Endodermal cell (in vitro differentiated cells): ENCODE measurements at regions not wholly inside any gene's neighbourhood (a gene's known extent, or its start where the extent isn't known, plus 50 kb on each side); places are given as distances from the start of the nearest gene placed in this dataset.

Source experiments
- DNase-seq: peaks from one replicate; pipeline ENCODE4 v3.0.0-alpha.2; 2017
- H3K27ac ChIP-seq: 2 replicates; pipeline ENCODE4 v1.5.1; 2013; ENCODE audit warnings: mild to moderate bottlenecking, low read depth, low read length, moderate library complexity
- H3K27me3 ChIP-seq: 2 replicates; pipeline ENCODE4 v1.6.1; 2013; ENCODE audit warnings: mild to moderate bottlenecking, low read length, moderate library complexity; ENCODE audit not compliant: insufficient read depth, control insufficient read depth, poor library complexity, severe bottlenecking
- H3K36me3 ChIP-seq: 2 replicates; pipeline ENCODE4 v1.7.0; 2013; ENCODE audit warnings: mild to moderate bottlenecking, low read length, moderate library complexity; ENCODE audit not compliant: control insufficient read depth, insufficient read depth
- H3K4me1 ChIP-seq: one replicate; pipeline ENCODE4 v1.7.0; 2013; ENCODE audit warnings: low read length; ENCODE audit not compliant: control insufficient read depth, insufficient read depth
- H3K4me3 ChIP-seq: 2 replicates; pipeline ENCODE4 v1.5.1; 2013; ENCODE audit warnings: mild to moderate bottlenecking, low read length, moderate library complexity
- H3K9ac ChIP-seq: 2 replicates; pipeline ENCODE4 v1.6.1; 2013; ENCODE audit warnings: mild to moderate bottlenecking, low read length, moderate library complexity; ENCODE audit not compliant: poor library complexity, severe bottlenecking; ENCODE audit errors: extremely low read depth
- H3K9me3 ChIP-seq: 2 replicates; pipeline ENCODE4 v1.6.1; 2013; ENCODE audit warnings: mild to moderate bottlenecking, low read length, moderate library complexity; ENCODE audit not compliant: control insufficient read depth
- H3K27ac Mint-ChIP-seq: 2 replicates; pipeline ENCODE4 v1.8.0; 2020; ENCODE audit warnings: mixed read lengths
- H3K27me3 Mint-ChIP-seq: 2 replicates; pipeline ENCODE4 v1.8.0; 2021; ENCODE audit warnings: mild to moderate bottlenecking, mixed read lengths; ENCODE audit not compliant: insufficient read depth
- H3K36me3 Mint-ChIP-seq: 2 replicates; pipeline ENCODE4 v1.8.0; 2020; ENCODE audit warnings: low read depth, mixed read lengths
- H3K4me1 Mint-ChIP-seq: 2 replicates; pipeline ENCODE4 v1.8.0; 2020; ENCODE audit warnings: mixed read lengths
- H3K4me3 Mint-ChIP-seq: 2 replicates; pipeline ENCODE4 v1.8.0; 2020; ENCODE audit warnings: mild to moderate bottlenecking, moderate library complexity, mixed read lengths
- H3K9me3 Mint-ChIP-seq: 2 replicates; pipeline ENCODE4 v1.8.0; 2020; ENCODE audit warnings: mild to moderate bottlenecking, mixed read lengths
- WGBS, 2 experiments: methylation state at CpG; one replicate each; pipeline versions ENCODE4 v1.1.5 to v1.1.7; 2013; ENCODE audit warnings: missing lambda C conversion rate in 2 of 2, mixed read lengths in 1 of 2; ENCODE audit not compliant: insufficient coverage in 1 of 2, insufficient read length in 1 of 2; 5-methylcytosine and 5-hydroxymethylcytosine counted together
- TF ChIP-seq, protein P1 (sequence below): fragments of 200-600 bp; sonication (generic); conservative IDR thresholded peaks from 2 replicates; pipeline ENCODE4 v1.5.0; 2021; ENCODE audit warnings: antibody characterized with exemption, mild to moderate bottlenecking

DNA sequence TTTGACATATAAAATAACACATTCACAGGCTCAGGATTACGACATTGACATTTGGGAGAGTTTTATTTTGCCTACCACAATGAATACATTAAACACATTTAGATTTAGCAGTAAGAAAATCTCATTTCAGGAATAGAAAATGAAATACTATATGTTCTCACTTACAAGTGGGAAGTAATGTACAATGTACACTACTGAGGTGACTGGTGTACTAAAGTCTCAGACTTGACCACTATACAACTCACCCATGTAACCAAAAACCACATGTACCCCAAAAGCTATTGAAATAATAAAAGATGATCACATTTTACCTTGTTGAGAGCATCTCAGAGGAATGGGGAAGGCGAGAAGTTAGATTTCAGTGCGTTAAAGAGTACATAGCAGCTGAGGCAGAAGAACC is 1202.4 kb upstream of the SEMA6A start:
- H3K27ac ChIP-seq: no peak overlapping the region
- H3K9me3 Mint-ChIP-seq: peaks cover 29% of the 10 kb centered on the region
- peaks cover 2% of the 10 kb centered on the region for H3K27me3 Mint-ChIP-seq
- no peaks in the 10 kb centered on the region for H3K4me1 Mint-ChIP-seq
- H3K4me3 Mint-ChIP-seq: no peak overlapping the region
- H3K9me3 ChIP-seq: peaks cover 41% of the 10 kb centered on the region
- no peaks in the 10 kb centered on the region for H3K36me3 ChIP-seq
- H3K27me3 ChIP-seq: no peaks in the 10 kb centered on the region
- H3K4me3 ChIP-seq: no peak overlapping the region
- peaks cover 2% of the 10 kb centered on the region for H3K36me3 Mint-ChIP-seq
- H3K4me1 ChIP-seq: no peaks in the 10 kb centered on the region
- H3K9ac ChIP-seq: no peak overlapping the region
- H3K27ac Mint-ChIP-seq: no peak overlapping the region
- 84 to 100% methylated on average over 1 to 3 of the region's 3 CpGs for WGBS, 2 experiments
- no peak for DNase-seq
- TF ChIP-seq, protein P1, sequence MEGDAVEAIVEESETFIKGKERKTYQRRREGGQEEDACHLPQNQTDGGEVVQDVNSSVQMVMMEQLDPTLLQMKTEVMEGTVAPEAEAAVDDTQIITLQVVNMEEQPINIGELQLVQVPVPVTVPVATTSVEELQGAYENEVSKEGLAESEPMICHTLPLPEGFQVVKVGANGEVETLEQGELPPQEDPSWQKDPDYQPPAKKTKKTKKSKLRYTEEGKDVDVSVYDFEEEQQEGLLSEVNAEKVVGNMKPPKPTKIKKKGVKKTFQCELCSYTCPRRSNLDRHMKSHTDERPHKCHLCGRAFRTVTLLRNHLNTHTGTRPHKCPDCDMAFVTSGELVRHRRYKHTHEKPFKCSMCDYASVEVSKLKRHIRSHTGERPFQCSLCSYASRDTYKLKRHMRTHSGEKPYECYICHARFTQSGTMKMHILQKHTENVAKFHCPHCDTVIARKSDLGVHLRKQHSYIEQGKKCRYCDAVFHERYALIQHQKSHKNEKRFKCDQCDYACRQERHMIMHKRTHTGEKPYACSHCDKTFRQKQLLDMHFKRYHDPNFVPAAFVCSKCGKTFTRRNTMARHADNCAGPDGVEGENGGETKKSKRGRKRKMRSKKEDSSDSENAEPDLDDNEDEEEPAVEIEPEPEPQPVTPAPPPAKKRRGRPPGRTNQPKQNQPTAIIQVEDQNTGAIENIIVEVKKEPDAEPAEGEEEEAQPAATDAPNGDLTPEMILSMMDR: no peak

DNA sequence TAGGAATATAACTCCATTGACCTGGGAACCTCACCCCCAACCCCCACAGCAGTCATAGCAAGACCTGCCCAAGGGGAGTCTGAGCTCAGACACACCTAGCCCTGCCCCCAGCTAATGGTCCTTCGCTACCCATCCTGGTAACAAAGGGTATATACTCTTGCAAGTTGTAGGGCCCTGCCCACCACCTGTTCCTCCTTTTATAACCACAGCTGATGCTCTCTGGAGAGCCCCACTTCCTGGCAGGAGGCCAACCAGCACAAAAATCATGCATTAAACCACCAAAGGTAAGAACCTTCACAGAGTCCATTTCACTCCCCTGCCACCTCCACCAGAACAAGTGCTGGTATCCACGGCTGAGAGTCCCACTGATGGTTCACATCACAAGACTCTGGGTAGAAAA is 1195.3 kb upstream of the SEMA6A start:
- Histone ChIP-seq H3K27ac (no peak overlapping the region), H3K4me3 (no peak overlapping the region), H3K9me3 (peaks cover 36% of the 10 kb centered on the region), H3K9ac (no peak overlapping the region), H3K27me3 (peaks cover 7% of the 10 kb centered on the region), H3K36me3 (no peaks in the 10 kb centered on the region), H3K4me1 (no peaks in the 10 kb centered on the region)
- Mint-ChIP-seq H3K27ac (no peak overlapping the region), H3K4me3 (no peak overlapping the region), H3K4me1 (peaks cover 16% of the 10 kb centered on the region), H3K36me3 (peaks cover 2% of the 10 kb centered on the region), H3K27me3 (peaks cover 12% of the 10 kb centered on the region), H3K9me3 (peaks cover 43% of the 10 kb centered on the region)
- 90 to 94% methylated on average over 2 of the region's 2 CpGs for WGBS, 2 experiments
- DNase-seq: no peak
- TF ChIP-seq, protein P1: no peak

DNA sequence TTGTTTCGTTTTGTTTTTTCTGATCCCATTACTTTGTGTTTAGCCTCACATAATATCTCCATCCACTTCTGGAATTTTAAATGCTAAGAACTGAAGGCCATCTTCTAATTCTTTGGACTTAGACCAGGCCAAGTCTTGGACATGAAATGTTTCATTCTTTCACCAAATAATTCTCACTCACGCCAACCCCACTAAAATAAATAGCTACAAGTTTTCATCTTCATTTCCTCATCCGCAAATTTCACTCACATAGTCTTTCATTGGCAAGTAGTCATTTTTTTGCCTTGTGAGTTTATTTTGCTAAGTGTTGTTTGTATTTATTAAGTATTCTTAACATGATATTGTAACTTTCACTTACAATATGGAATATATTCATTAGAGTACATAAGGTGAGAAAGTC is 1188.6 kb upstream of the SEMA6A start:
- Mint-ChIP-seq H3K4me3 (no peak overlapping the region), H3K4me1 (peaks cover 2% of the 10 kb centered on the region), H3K9me3 (no peaks in the 10 kb centered on the region), H3K27ac (no peak overlapping the region), H3K36me3 (no peaks in the 10 kb centered on the region), H3K27me3 (peaks cover 2% of the 10 kb centered on the region)
- H3K9me3 ChIP-seq: no peaks in the 10 kb centered on the region
- no peak for DNase-seq
- H3K9ac ChIP-seq: no peak overlapping the region
- no peaks in the 10 kb centered on the region for H3K27me3 ChIP-seq
- no peaks in the 10 kb centered on the region for H3K4me1 ChIP-seq
- H3K36me3 ChIP-seq: no peaks in the 10 kb centered on the region
- no peak overlapping the region for H3K4me3 ChIP-seq
- TF ChIP-seq, protein P1: no peak
- H3K27ac ChIP-seq: no peak overlapping the region
- WGBS, 2 experiments: 89% methylated on average over 3 of the region's 3 CpGs; no CpG with 5 or more reads in 1 of the 2 experiments
